ENCODE measurements at regions not wholly inside any gene's neighbourhood (a gene's known extent, or its start where the extent isn't known, plus 50 kb on each side); places are given as distances from the start of the nearest gene placed in this dataset.
"Not testable (repeated sequence)": the region's sequence is repeated elsewhere in the genome, so short reads cannot be mapped to it uniquely, and the experiment has no call there.

DNA sequence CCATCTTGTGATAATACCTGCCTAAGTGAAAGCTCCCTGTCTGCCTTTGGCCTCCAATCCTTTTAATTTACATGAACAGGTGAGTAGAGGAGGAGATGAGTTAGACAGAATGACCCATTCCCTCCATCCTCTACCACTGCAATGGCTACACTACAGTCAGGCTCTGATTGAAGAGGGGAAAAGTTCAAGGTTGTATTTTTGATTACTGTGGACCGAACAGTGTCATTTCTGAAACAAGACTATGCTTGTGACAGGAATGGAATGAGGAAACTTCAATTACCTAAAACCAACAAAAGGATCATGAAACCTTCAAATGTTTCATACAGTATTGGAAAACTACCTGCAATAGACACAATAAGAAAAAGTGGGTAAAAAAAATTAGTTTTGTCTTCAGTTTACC lies 85.5 kb upstream of the GBE1 start:
- DNase-seq (ENCODE audit: extremely low read depth, low read depth) = no peak
- TF ChIP-seq CTCF (IDR thresholded peaks at IDR 0.05; ENCODE audit: low read depth, low read length, missing control alignments) = no peak
- H3K4me3 ChIP-seq (replicated peaks; ENCODE audit: low read depth, low read length) = no peak overlapping the region

DNA sequence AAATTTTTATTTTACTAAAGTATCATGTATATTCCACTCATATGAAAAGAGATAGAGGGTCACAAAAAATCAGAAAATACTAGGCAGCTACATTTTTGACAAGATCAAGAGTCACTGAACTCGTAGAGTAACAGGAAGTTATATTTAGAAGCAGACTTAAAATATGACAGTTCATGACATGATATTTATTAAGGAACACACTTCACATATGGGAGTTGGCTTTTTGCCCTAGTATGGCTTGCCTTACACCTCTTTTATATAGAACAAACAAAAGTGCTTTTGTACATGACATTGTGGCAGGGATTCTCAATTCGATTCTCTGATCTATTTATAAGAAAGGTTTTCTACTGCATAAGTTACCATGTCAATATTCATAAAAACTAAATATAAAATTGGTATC lies 80.1 kb upstream of the GBE1 start:
- DNase-seq (ENCODE audit: extremely low read depth, low read depth) = no peak
- no peak for TF ChIP-seq CTCF (IDR thresholded peaks at IDR 0.05; ENCODE audit: low read depth, low read length, missing control alignments)
- no peak overlapping the region for H3K4me3 ChIP-seq (replicated peaks; ENCODE audit: low read depth, low read length)

DNA sequence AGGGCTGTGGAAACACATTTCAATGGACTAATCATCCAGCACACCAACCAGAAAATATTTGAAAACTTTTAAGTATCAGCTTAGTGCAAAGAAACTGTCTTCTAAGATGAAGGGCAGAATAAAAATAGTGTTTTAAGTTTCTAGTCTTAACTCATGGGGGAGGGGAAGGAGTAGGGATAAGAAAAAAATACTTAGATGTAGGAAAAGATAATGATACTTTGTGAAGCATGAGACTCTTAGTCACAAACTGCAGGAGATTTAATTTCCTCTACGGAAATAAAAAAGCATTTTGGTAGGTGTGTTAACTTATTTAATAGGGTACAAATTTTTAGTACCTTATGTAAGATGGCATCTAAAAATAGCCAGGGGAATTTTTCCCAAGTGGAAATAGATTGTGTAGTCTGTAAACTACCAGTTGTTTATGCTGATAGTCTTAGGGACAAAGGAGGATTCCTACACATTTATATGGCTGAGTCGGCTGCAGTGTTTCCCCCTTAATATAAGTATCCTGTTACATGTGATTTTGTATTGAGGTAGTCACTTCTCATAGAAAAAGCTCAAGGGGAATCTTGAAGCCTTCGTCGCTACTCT lies 78.2 kb upstream of the GBE1 start:
- H3K4me3 ChIP-seq (replicated peaks; ENCODE audit: low read depth, low read length) = no peak overlapping the region
- DNase-seq (ENCODE audit: extremely low read depth, low read depth) = no peak
- TF ChIP-seq CTCF (IDR thresholded peaks at IDR 0.05; ENCODE audit: low read depth, low read length, missing control alignments) = no peak

- TF ChIP-seq CTCF (IDR thresholded peaks at IDR 0.05; ENCODE audit: low read depth, low read length, missing control alignments) = no peak
Measured at GRCh38 chr3:81838457-81838856, 77.0 kb upstream of the GBE1 start.

GRCh38 chr3:81837071-81837593 lies 75.7 kb upstream of the GBE1 start:
- TF ChIP-seq CTCF (IDR thresholded peaks at IDR 0.05; ENCODE audit: low read depth, low read length, missing control alignments) = no peak
- DNase-seq (ENCODE audit: extremely low read depth, low read depth) = no peak
- H3K4me3 ChIP-seq (replicated peaks; ENCODE audit: low read depth, low read length) = no peak overlapping the region

More at GRCh38 chr3:81838457-81838856, 77.0 kb upstream of the GBE1 start:
- H3K4me3 ChIP-seq (replicated peaks; ENCODE audit: low read depth, low read length) = no peak overlapping the region
- no peak for DNase-seq (ENCODE audit: extremely low read depth, low read depth)

DNA sequence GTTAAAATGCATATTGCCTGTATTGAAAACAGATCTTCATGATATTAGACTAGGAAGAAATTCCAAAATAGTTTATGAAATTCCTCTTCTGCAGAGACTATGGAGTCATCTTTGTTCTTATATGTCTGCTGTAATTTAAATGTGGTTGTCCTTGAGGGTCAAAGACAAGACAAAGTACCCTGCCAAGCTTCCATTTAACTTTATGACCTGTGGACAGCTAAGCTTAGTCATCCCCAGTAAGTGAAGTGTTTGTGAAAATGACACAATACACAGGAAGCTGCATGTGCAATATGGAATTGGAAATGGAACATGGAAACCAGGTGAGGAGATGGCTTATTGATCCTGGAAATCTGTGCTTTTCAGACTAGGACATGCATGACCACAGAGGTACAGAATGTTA lies 68.5 kb upstream of the GBE1 start:
- no peak overlapping the region for H3K4me3 ChIP-seq (replicated peaks; ENCODE audit: low read depth, low read length)
- TF ChIP-seq CTCF (IDR thresholded peaks at IDR 0.05; ENCODE audit: low read depth, low read length, missing control alignments) = no peak
- DNase-seq (ENCODE audit: extremely low read depth, low read depth) = no peak

DNA sequence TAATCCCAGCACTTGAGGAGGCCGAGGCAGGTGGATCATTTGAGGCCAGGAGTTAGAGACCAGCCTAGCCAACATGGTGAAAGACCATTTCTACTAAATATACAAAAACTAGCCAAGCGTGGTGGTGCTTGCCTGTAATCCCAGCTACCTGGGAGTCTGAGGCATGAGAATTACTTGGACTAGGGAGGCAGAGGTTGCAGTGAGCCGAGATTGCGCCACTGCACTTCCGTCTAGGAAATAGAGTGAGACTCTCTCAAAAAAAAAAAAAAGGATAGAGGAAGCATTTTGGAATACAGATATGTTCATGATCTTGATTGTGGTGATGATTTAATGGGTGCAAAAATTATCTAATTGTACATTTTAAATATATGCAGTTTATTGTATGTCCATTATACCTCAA lies 67.8 kb upstream of the GBE1 start:
- H3K4me3 ChIP-seq (replicated peaks; ENCODE audit: low read depth, low read length); DNase-seq (ENCODE audit: extremely low read depth, low read depth): not testable (repeated sequence)

Measured in HFF-Myc (cell line).